Activated naive CD4-positive, alpha-beta T cell treated with anti-CD3 and anti-CD28 coated beads, Interleukin-2, amount 50 U/mL, for 24 hours (primary cell): ENCODE measurements at regions not wholly inside any gene's neighbourhood (a gene's known extent, or its start where the extent isn't known, plus 50 kb on each side); places are given as distances from the start of the nearest gene placed in this dataset.

Experiments
- H3K27ac Mint-ChIP-seq: one replicate; pipeline ENCODE4 v1.8.0; 2021; ENCODE audit warnings: mild to moderate bottlenecking, mixed read lengths
- H3K27me3 Mint-ChIP-seq: one replicate; pipeline ENCODE4 v1.8.0; 2021; ENCODE audit warnings: mixed read lengths
- H3K36me3 Mint-ChIP-seq: one replicate; pipeline ENCODE4 v1.8.0; 2021; ENCODE audit warnings: mixed read lengths
- H3K4me1 Mint-ChIP-seq: one replicate; pipeline ENCODE4 v1.8.0; 2021; ENCODE audit warnings: mixed read lengths
- H3K4me3 Mint-ChIP-seq: one replicate; pipeline ENCODE4 v1.8.0; 2021; ENCODE audit warnings: mild to moderate bottlenecking, mixed read lengths
- H3K9me3 Mint-ChIP-seq: one replicate; pipeline ENCODE4 v1.8.0; 2021; ENCODE audit warnings: mixed read lengths

GRCh38 chr3:40779039-40779438 is 254.3 kb downstream of the ZNF621 start:
- Mint-ChIP-seq H3K4me3 (no peak overlapping the region), H3K36me3 (no peaks in the 10 kb centered on the region), H3K27ac (no peak overlapping the region), H3K4me1 (no peaks in the 10 kb centered on the region), H3K27me3 (peaks cover 4% of the 10 kb centered on the region), H3K9me3 (no peaks in the 10 kb centered on the region)

- Mint-ChIP-seq H3K36me3 (no peaks in the 10 kb centered on the region), H3K4me1 (no peaks in the 10 kb centered on the region), H3K4me3 (no peak overlapping the region), H3K27me3 (peaks cover 7% of the 10 kb centered on the region), H3K27ac (no peak overlapping the region), H3K9me3 (peaks cover 4% of the 10 kb centered on the region)
Measured at GRCh38 chr3:40780291-40780924, 255.6 kb downstream of the ZNF621 start.

- H3K27me3 Mint-ChIP-seq: peaks cover 9% of the 10 kb centered on the region
- H3K9me3 Mint-ChIP-seq: peaks cover 4% of the 10 kb centered on the region
Measured at GRCh38 chr3:40780925-40781406, 256.2 kb downstream of the ZNF621 start.

GRCh38 chr3:40782111-40782721 is 257.5 kb downstream of the ZNF621 start:
- H3K9me3 Mint-ChIP-seq: peaks cover 11% of the 10 kb centered on the region
- H3K36me3 Mint-ChIP-seq: peaks cover 2% of the 10 kb centered on the region
- H3K4me3 Mint-ChIP-seq: no peak overlapping the region
- H3K4me1 Mint-ChIP-seq: no peaks in the 10 kb centered on the region
- peaks cover 11% of the 10 kb centered on the region for H3K27me3 Mint-ChIP-seq
- H3K27ac Mint-ChIP-seq: no peak overlapping the region

More at GRCh38 chr3:40780925-40781406, 256.2 kb downstream of the ZNF621 start:
- no peaks in the 10 kb centered on the region for H3K4me1 Mint-ChIP-seq
- H3K27ac Mint-ChIP-seq: no peak overlapping the region
- no peaks in the 10 kb centered on the region for H3K36me3 Mint-ChIP-seq
- H3K4me3 Mint-ChIP-seq: no peak overlapping the region

- Mint-ChIP-seq H3K4me1 (no peaks in the 10 kb centered on the region), H3K4me3 (no peak overlapping the region), H3K9me3 (peaks cover 6% of the 10 kb centered on the region), H3K27me3 (peaks cover 8% of the 10 kb centered on the region), H3K27ac (no peak overlapping the region), H3K36me3 (peaks cover 2% of the 10 kb centered on the region)
Measured at GRCh38 chr3:40790746-40791145, 266.0 kb downstream of the ZNF621 start.

- H3K27me3 Mint-ChIP-seq: peaks cover 5% of the 10 kb centered on the region
- no peak overlapping the region for H3K27ac Mint-ChIP-seq
- H3K36me3 Mint-ChIP-seq: no peaks in the 10 kb centered on the region
- no peak overlapping the region for H3K4me3 Mint-ChIP-seq
- H3K4me1 Mint-ChIP-seq: no peaks in the 10 kb centered on the region
- H3K9me3 Mint-ChIP-seq: no peaks in the 10 kb centered on the region
Measured at GRCh38 chr3:40793730-40794129, 269.0 kb downstream of the ZNF621 start.

- no peaks in the 10 kb centered on the region for H3K4me1 Mint-ChIP-seq
- no peak overlapping the region for H3K27ac Mint-ChIP-seq
- H3K27me3 Mint-ChIP-seq: peaks cover 20% of the 10 kb centered on the region
- H3K4me3 Mint-ChIP-seq: no peak overlapping the region
- H3K36me3 Mint-ChIP-seq: peaks cover 2% of the 10 kb centered on the region
- peaks cover 12% of the 10 kb centered on the region for H3K9me3 Mint-ChIP-seq
Measured at GRCh38 chr3:40800343-40800742, 275.6 kb downstream of the ZNF621 start.

GRCh38 chr3:40801284-40801741 is 276.6 kb downstream of the ZNF621 start:
- peaks cover 2% of the 10 kb centered on the region for H3K36me3 Mint-ChIP-seq
- H3K4me3 Mint-ChIP-seq: no peak overlapping the region
- H3K9me3 Mint-ChIP-seq: peaks cover 12% of the 10 kb centered on the region
- peaks cover 20% of the 10 kb centered on the region for H3K27me3 Mint-ChIP-seq
- H3K27ac Mint-ChIP-seq: no peak overlapping the region
- no peaks in the 10 kb centered on the region for H3K4me1 Mint-ChIP-seq

- Mint-ChIP-seq H3K9me3 (peaks cover 12% of the 10 kb centered on the region), H3K4me1 (no peaks in the 10 kb centered on the region), H3K36me3 (peaks cover 2% of the 10 kb centered on the region), H3K4me3 (no peak overlapping the region), H3K27me3 (peaks cover 21% of the 10 kb centered on the region), H3K27ac (peak overlapping the region; percentile 59)
Measured at GRCh38 chr3:40803311-40803710, 278.6 kb downstream of the ZNF621 start.

GRCh38 chr3:40805456-40805855 is 280.7 kb downstream of the ZNF621 start:
- H3K4me3 Mint-ChIP-seq: no peak overlapping the region
- H3K9me3 Mint-ChIP-seq: peaks cover 16% of the 10 kb centered on the region
- no peaks in the 10 kb centered on the region for H3K4me1 Mint-ChIP-seq
- H3K36me3 Mint-ChIP-seq: peaks cover 2% of the 10 kb centered on the region
- no peak overlapping the region for H3K27ac Mint-ChIP-seq
- H3K27me3 Mint-ChIP-seq: peaks cover 10% of the 10 kb centered on the region

- Mint-ChIP-seq H3K27ac (no peak overlapping the region), H3K4me3 (no peak overlapping the region), H3K36me3 (peaks cover 4% of the 10 kb centered on the region), H3K4me1 (no peaks in the 10 kb centered on the region), H3K9me3 (peaks cover 26% of the 10 kb centered on the region), H3K27me3 (peaks cover 9% of the 10 kb centered on the region)
Measured at GRCh38 chr3:40810813-40811212, 286.1 kb downstream of the ZNF621 start.

- H3K36me3 Mint-ChIP-seq: no peaks in the 10 kb centered on the region
- no peaks in the 10 kb centered on the region for H3K4me1 Mint-ChIP-seq
- H3K27me3 Mint-ChIP-seq: peaks cover 8% of the 10 kb centered on the region
- no peak overlapping the region for H3K27ac Mint-ChIP-seq
- H3K4me3 Mint-ChIP-seq: no peak overlapping the region
- H3K9me3 Mint-ChIP-seq: peaks cover 5% of the 10 kb centered on the region
Measured at GRCh38 chr3:40817017-40817416, 292.3 kb downstream of the ZNF621 start.

- H3K4me1 Mint-ChIP-seq: no peaks in the 10 kb centered on the region
- peaks cover 11% of the 10 kb centered on the region for H3K27me3 Mint-ChIP-seq
- H3K9me3 Mint-ChIP-seq: no peaks in the 10 kb centered on the region
Measured at GRCh38 chr3:40821315-40821714, 296.6 kb downstream of the ZNF621 start.

GRCh38 chr3:40827226-40827625 is 302.5 kb downstream of the ZNF621 start:
- no peaks in the 10 kb centered on the region for H3K36me3 Mint-ChIP-seq
- H3K27me3 Mint-ChIP-seq: peaks cover 7% of the 10 kb centered on the region
- no peaks in the 10 kb centered on the region for H3K4me1 Mint-ChIP-seq
- no peak overlapping the region for H3K27ac Mint-ChIP-seq
- H3K9me3 Mint-ChIP-seq: no peaks in the 10 kb centered on the region
- H3K4me3 Mint-ChIP-seq: no peak overlapping the region

More at GRCh38 chr3:40821315-40821714, 296.6 kb downstream of the ZNF621 start:
- Mint-ChIP-seq H3K27ac (no peak overlapping the region), H3K36me3 (no peaks in the 10 kb centered on the region), H3K4me3 (no peak overlapping the region)

GRCh38 chr3:40827942-40828688 is 303.4 kb downstream of the ZNF621 start:
- Mint-ChIP-seq H3K4me1 (no peaks in the 10 kb centered on the region), H3K9me3 (no peaks in the 10 kb centered on the region), H3K4me3 (no peak overlapping the region), H3K27me3 (peaks cover 6% of the 10 kb centered on the region), H3K36me3 (no peaks in the 10 kb centered on the region), H3K27ac (no peak overlapping the region)
